Keratinocyte (primary cell): ENCODE measurements at regions not wholly inside any gene's neighbourhood (a gene's known extent, or its start where the extent isn't known, plus 50 kb on each side); places are given as distances from the start of the nearest gene placed in this dataset.

Source experiments
- DNase-seq: peaks from one replicate; pipeline ENCODE4 v3.0.0-alpha.2; 2011; ENCODE audit warnings: low read depth, missing footprints, low spot score
- FAIRE-seq: peaks from 2 replicates; lab custom pipeline; 2011; peaks lifted over from hg19 to GRCh38; lab: Jason Lieb, UNC
- H2AFZ ChIP-seq: 2 replicates; pipeline ENCODE4 v1.6.0; 2012; ENCODE audit warnings: low read length, control low read depth, inconsistent platforms; ENCODE audit not compliant: control insufficient read depth
- H3K27ac ChIP-seq: 2 replicates; pipeline ENCODE4 v1.5.1; 2011; ENCODE audit warnings: low read length; ENCODE audit not compliant: control insufficient read depth, insufficient read depth
- H3K27me3 ChIP-seq: 3 replicates; pipeline ENCODE4 v1.6.0; 2011; ENCODE audit warnings: low read length; ENCODE audit not compliant: control insufficient read depth, insufficient read depth; ENCODE audit errors: extremely low read depth
- H3K36me3 ChIP-seq, 2 experiments: 2 replicates in 1 of 2; 3 replicates in 1 of 2; pipeline ENCODE4 v1.5.1; 2011; ENCODE audit warnings: low read length in 2 of 2, mild to moderate bottlenecking in 1 of 2; ENCODE audit not compliant: control insufficient read depth in 2 of 2, insufficient read depth in 2 of 2; ENCODE audit errors: extremely low read depth in 1 of 2
- H3K4me1 ChIP-seq: 3 replicates; pipeline ENCODE4 v1.5.1; 2011; ENCODE audit warnings: low read length; ENCODE audit not compliant: control insufficient read depth, insufficient read depth; ENCODE audit errors: extremely low read depth
- H3K4me2 ChIP-seq: 3 replicates; pipeline ENCODE4 v1.6.0; 2011; ENCODE audit warnings: low read depth, low read length; ENCODE audit not compliant: control insufficient read depth, insufficient read depth; ENCODE audit errors: extremely low read depth
- H3K4me3 ChIP-seq, 3 experiments: fragments of 200-600 bp in 1 of 3; sonication (generic) in 1 of 3; 2 replicates in 2 of 3; 3 replicates in 1 of 3; pipeline ENCODE4 v1.5.1; 2011 to 2016; ENCODE audit warnings: low read length in 3 of 3, mild to moderate bottlenecking in 3 of 3, control low read depth in 2 of 3, inconsistent platforms in 1 of 3, low read depth in 1 of 3, mixed read lengths in 1 of 3, mixed run types in 1 of 3, moderate library complexity in 1 of 3; ENCODE audit not compliant: control insufficient read depth in 2 of 3, insufficient read depth in 2 of 3; ENCODE audit errors: extremely low read depth in 1 of 3
- H3K79me2 ChIP-seq: 2 replicates; pipeline ENCODE4 v1.6.0; 2012; ENCODE audit warnings: low read length; ENCODE audit not compliant: control insufficient read depth, insufficient read depth
- H3K9ac ChIP-seq: 3 replicates; pipeline ENCODE4 v1.6.0; 2011; ENCODE audit warnings: low read length; ENCODE audit not compliant: control insufficient read depth, insufficient read depth; ENCODE audit errors: extremely low read depth
- H3K9me1 ChIP-seq: 3 replicates; pipeline ENCODE4 v1.6.0; 2011; ENCODE audit warnings: low read length; ENCODE audit not compliant: control insufficient read depth, insufficient read depth; ENCODE audit errors: extremely low read depth
- H3K9me3 ChIP-seq: 2 replicates; pipeline ENCODE4 v1.5.1; 2012; ENCODE audit warnings: low read depth, low read length; ENCODE audit not compliant: control insufficient read depth
- H4K20me1 ChIP-seq: 3 replicates; pipeline ENCODE4 v1.6.0; 2011; ENCODE audit warnings: low read length; ENCODE audit not compliant: control insufficient read depth, insufficient read depth; ENCODE audit errors: extremely low read depth
- CTCF ChIP-seq, 3 experiments: IDR thresholded peaks in 1 of 3; conservative IDR thresholded peaks in 1 of 3; optimal IDR thresholded peaks in 1 of 3; 2 replicates in 2 of 3; 3 replicates in 1 of 3; pipeline versions ENCODE3 to v1.5.1; 2011; ENCODE audit warnings: low read length in 3 of 3, mild to moderate bottlenecking in 3 of 3, moderate library complexity in 2 of 3, control low read depth in 1 of 3, inconsistent platforms in 1 of 3; ENCODE audit not compliant: insufficient read depth in 2 of 3; ENCODE audit errors: extremely low read depth in 1 of 3
- EZH2 ChIP-seq: IDR thresholded peaks from one replicate; pipeline ENCODE4 v1.6.1; 2012; ENCODE audit warnings: inconsistent platforms, mild to moderate bottlenecking, low read length, moderate library complexity
- dilution Hi-C: fragments of 300-500 bp; cut with MboI; formaldehyde crosslinking; loops from one replicate; pipeline ENCODE4 v1.7.0; 2020; ENCODE audit warnings: low sequenced_read_pairs; ENCODE audit not compliant: extremely low pct_ligation_motif_present

- no peak for DNase-seq
- H3K9ac ChIP-seq = no peak overlapping the region
- H3K36me3 ChIP-seq = no peaks in the 10 kb centered on the region
- H3K9me3 ChIP-seq = no peaks in the 10 kb centered on the region
- peaks cover 15% of the 10 kb centered on the region for H3K4me1 ChIP-seq
- no peaks in the 10 kb centered on the region for H3K9me1 ChIP-seq
- no peaks in the 10 kb centered on the region for H3K27me3 ChIP-seq
- H3K79me2 ChIP-seq = no peaks in the 10 kb centered on the region
- FAIRE-seq = no peak
- no peak overlapping the region for H3K4me3 ChIP-seq
- no peak overlapping the region for H2AFZ ChIP-seq
- dilution Hi-C loops = no loop called here
- H3K27ac ChIP-seq = no peak overlapping the region
- no peak overlapping the region for H3K4me2 ChIP-seq
- H4K20me1 ChIP-seq = no peaks in the 10 kb centered on the region
- no peak for TF ChIP-seq CTCF (optimal IDR thresholded peaks at IDR 0.05 in 1 of 3, IDR thresholded peaks at IDR 0.05 in 1 of 3, conservative IDR thresholded peaks at IDR 0.05 in 1 of 3; ENCODE audit: extremely low read depth in 1 of 3, insufficient read depth in 2 of 3, low read length in 3 of 3)
- TF ChIP-seq EZH2 = no peak
Observed at GRCh38 chr10:91569522-91569921, 63.3 kb downstream of the PPP1R3C start.

GRCh38 chr10:91567815-91568214, 65.1 kb downstream of the PPP1R3C start:
- no peaks in the 10 kb centered on the region for H3K9me1 ChIP-seq
- H3K79me2 ChIP-seq = no peaks in the 10 kb centered on the region
- TF ChIP-seq EZH2 (no peak), CTCF (optimal IDR thresholded peaks at IDR 0.05 in 1 of 3, IDR thresholded peaks at IDR 0.05 in 1 of 3, conservative IDR thresholded peaks at IDR 0.05 in 1 of 3; ENCODE audit: extremely low read depth in 1 of 3, insufficient read depth in 2 of 3, low read length in 3 of 3) (no peak)
- H3K9ac ChIP-seq = no peak overlapping the region
- H3K4me3 ChIP-seq = no peak overlapping the region
- H3K4me1 ChIP-seq = peaks cover 15% of the 10 kb centered on the region
- H3K36me3 ChIP-seq = no peaks in the 10 kb centered on the region
- no peaks in the 10 kb centered on the region for H3K9me3 ChIP-seq
- DNase-seq = no peak
- no peak overlapping the region for H2AFZ ChIP-seq
- no peak overlapping the region for H3K27ac ChIP-seq
- H3K4me2 ChIP-seq = no peak overlapping the region
- no peaks in the 10 kb centered on the region for H3K27me3 ChIP-seq
- dilution Hi-C loops = no loop called here
- peak; percentile 81 for FAIRE-seq
- no peaks in the 10 kb centered on the region for H4K20me1 ChIP-seq
